NT2/D1 (cell line): ENCODE measurements at regions not wholly inside any gene's neighbourhood (a gene's known extent, or its start where the extent isn't known, plus 50 kb on each side); places are given as distances from the start of the nearest gene placed in this dataset.

Source experiments
- SUZ12 ChIP-seq: IDR thresholded peaks from 2 replicates; pipeline ENCODE4 v1.6.1; 2011; ENCODE audit not compliant: insufficient read length, insufficient read depth; ENCODE audit errors: extremely low read depth
- YY1 ChIP-seq: IDR thresholded peaks from 2 replicates; pipeline ENCODE4 v1.6.1; 2011; ENCODE audit not compliant: insufficient read length, insufficient read depth
- ZNF274 ChIP-seq: IDR thresholded peaks from 2 replicates; pipeline ENCODE4 v1.6.1; 2011; ENCODE audit warnings: mild to moderate bottlenecking, low read depth, low read length

GRCh38 chr1:238396140-238396539 is 505.4 kb upstream of the ZP4 start:
- TF ChIP-seq ZNF274 (no peak), SUZ12 (no peak), YY1 (no peak)
